ENCODE measurements at regions not wholly inside any gene's neighbourhood (a gene's known extent, or its start where the extent isn't known, plus 50 kb on each side); places are given as distances from the start of the nearest gene placed in this dataset.
"Not testable (repeated sequence)": the region's sequence is repeated elsewhere in the genome, so short reads cannot be mapped to it uniquely, and the experiment has no call there.

GRCh38 chr3:20310629-20311028 lies 124.6 kb upstream of the SGO1 start:
- no peak for DNase-seq (ENCODE audit: extremely low read depth in 1 of 2, low read depth in 1 of 2)

- no peak for DNase-seq (ENCODE audit: extremely low read depth in 1 of 2, low read depth in 1 of 2)
Observed at GRCh38 chr3:20307383-20307782, 121.4 kb upstream of the SGO1 start.

- DNase-seq (ENCODE audit: extremely low read depth in 1 of 2, low read depth in 1 of 2), result no peak
Observed at GRCh38 chr3:20305647-20306046, 119.6 kb upstream of the SGO1 start.

DNA sequence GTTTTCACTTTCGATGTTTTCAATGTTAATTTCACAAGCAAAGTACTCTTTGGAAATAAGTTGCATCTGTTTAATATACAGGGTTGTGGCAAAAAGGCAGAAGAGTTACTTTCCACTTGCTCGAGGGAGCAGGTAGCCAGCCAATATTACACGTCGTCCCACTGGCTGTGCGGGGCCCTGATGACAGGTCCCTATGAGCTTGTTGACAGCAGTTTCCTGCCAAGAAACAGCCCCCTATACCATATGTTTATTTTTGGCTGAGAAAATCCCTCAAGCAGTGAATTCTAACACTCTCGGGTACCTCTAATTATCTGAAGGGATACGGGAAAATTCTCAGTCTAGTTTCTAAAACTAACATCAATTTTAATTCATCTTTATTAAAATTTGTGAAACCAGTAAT lies 116.8 kb upstream of the SGO1 start:
- DNase-seq (ENCODE audit: extremely low read depth in 1 of 2, low read depth in 1 of 2), result no peak

DNA sequence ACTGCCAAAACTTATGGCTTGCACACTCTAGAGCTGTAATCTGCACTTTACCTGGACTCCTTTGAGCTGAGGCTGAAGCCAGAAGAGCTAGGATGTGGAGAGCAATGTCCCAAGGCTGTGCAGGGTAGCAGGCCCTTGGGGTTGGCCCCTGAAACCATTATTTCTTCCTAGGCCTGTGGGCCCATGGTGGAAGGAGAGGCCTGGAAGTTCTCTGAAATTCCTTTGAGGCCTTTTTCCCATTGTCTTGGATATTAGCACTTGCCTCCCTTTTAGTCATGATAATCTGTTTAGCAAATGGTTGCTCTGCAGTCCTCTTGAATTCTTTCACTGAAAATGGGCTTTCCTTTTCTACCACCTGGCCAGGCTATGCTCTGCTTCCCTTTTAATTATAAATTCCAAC lies 102.0 kb upstream of the SGO1 start:
- no peak for DNase-seq (ENCODE audit: extremely low read depth in 1 of 2, low read depth in 1 of 2)

DNA sequence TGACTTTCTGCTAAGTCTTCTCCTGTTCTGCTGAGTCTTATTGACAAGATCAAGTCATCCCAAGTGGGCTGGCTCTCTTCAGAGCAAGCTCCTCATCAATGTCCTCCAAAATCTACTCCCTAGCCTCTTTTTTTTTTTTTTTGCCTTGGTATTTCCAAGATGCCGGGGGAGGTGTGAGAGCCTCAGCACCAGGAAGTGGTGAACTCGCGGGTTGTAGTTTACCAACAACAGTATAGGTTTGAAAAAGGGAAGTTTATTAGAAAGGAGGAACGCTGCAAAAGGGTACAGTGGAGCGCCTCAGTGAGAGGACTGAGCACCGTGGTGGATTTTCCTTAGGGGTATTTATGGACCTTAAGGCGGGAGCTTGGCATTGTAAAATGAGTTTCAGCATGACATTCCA lies 94.3 kb upstream of the SGO1 start:
- DNase-seq (ENCODE audit: extremely low read depth in 1 of 2, low read depth in 1 of 2), result no peak

GRCh38 chr3:20265977-20266376 lies 80.0 kb upstream of the SGO1 start:
- not testable (repeated sequence) for DNase-seq (ENCODE audit: extremely low read depth in 1 of 2, low read depth in 1 of 2)

GRCh38 chr3:20264900-20265567 lies 79.0 kb upstream of the SGO1 start:
- no peak for DNase-seq (ENCODE audit: extremely low read depth in 1 of 2, low read depth in 1 of 2)

- DNase-seq (ENCODE audit: extremely low read depth in 1 of 2, low read depth in 1 of 2), result no peak
Observed at GRCh38 chr3:20258371-20258770, 72.4 kb upstream of the SGO1 start.

- DNase-seq (ENCODE audit: extremely low read depth in 1 of 2, low read depth in 1 of 2), result no peak
Observed at GRCh38 chr3:20256144-20256543, 70.1 kb upstream of the SGO1 start.

DNA sequence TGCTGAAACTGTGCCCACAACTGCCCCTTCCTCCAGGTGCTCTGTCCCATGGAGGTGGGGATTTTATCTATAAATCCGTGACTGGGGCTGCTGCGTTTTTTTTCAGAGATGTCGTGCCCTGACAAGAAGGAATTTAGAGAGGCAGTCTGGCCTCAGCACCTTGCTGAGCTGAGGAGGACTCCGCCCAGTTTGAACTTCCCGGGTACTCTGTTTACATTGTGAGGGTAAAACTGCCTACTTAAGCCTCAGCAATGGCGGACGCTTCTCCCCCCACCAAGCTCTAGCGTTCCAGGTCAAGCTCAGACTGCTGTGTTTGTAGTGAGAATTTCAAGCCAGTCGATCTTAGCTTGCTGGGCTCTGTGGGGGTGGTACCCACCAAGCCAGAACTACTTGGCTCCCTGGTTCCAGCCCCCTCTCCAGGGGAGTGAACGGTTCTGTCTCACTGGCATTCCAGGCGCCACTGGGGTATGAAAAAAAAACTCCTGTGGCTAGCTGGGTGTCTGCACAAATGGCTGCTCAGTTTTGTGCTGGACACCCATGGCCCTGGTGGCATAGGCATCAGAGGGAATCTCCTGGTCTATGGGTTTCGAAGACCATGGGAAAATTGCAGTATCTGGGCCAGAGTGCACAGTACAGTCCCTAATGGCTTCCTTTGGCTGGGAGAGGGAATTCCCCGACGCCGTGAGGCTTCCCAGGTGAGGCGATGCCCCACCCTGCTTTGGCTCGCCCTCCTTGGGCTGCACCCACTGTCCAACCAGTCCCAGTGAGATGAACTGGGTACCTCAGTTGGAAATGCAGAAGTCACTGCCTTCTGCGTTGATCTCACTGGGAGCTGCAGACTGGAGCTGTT lies 68.5 kb upstream of the SGO1 start:
- DNase-seq (ENCODE audit: extremely low read depth in 1 of 2, low read depth in 1 of 2), result no peak

- no peak for DNase-seq (ENCODE audit: extremely low read depth in 1 of 2, low read depth in 1 of 2)
Observed at GRCh38 chr3:20250786-20251185, 64.8 kb upstream of the SGO1 start.

- no peak for DNase-seq (ENCODE audit: extremely low read depth in 1 of 2, low read depth in 1 of 2)
Observed at GRCh38 chr3:20250314-20250713, 64.3 kb upstream of the SGO1 start.

GRCh38 chr3:20246662-20247061 lies 60.7 kb upstream of the SGO1 start:
- no peak for DNase-seq (ENCODE audit: extremely low read depth in 1 of 2, low read depth in 1 of 2)

DNA sequence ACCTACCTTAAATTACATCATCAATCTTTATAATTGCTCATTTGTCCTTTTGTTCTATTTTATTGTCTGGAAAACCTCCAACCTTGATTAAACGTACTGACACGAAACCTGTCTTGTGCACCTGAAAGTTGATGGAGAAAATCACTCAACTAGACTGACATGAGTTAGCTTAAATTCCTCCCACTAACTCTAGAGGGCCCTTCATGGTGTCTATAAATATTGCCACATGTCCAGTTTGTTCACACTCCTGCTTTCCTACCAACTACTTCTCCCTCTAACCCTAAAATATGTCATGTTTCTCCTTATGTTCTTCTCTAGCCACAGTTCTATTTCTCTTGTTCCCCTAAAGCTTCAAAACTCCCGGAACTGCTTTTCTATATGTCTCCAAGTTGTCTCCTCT lies 59.8 kb upstream of the SGO1 start:
- no peak for DNase-seq (ENCODE audit: extremely low read depth in 1 of 2, low read depth in 1 of 2)

GRCh38 chr3:20240154-20240883 lies 54.3 kb upstream of the SGO1 start:
- no peak for DNase-seq (ENCODE audit: extremely low read depth in 1 of 2, low read depth in 1 of 2)

DNA sequence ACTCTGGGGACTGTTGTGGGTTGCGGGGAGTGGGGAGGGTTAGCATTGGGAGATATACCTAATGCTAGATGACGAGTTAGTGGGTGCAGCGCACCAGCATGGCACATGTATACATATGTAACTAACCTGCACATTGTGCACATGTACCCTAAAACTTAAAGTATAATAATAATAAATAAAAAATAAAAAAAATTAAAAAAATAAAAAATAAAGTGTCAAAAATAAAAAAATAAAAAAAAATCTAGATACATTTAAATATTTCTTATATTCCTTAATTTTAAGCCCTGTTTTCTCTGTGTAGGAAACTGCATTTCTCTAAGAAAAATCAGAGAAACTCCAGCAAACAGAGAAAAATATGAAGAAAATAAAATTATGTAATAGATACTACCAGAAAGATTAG lies 52.2 kb upstream of the SGO1 start:
- not testable (repeated sequence) for DNase-seq (ENCODE audit: extremely low read depth in 1 of 2, low read depth in 1 of 2)

DNA sequence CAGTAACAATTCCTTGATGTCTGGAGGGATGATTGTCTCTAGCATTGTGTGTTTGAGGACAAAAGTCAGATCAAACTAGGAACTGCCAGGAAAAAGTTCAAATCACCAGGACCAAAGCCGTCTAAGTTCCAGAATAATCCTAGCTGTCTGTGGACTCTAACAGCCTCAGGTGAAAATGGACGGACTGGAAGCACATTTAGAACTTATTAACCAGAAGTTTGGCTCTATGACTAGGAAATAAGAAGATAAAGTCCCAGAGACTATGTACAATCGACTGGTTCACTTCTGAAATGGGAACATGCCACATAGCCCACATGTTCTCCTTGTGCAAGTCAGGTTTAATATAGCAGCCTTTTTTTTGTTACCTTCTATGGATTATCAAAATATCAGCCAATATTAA lies 50.6 kb upstream of the SGO1 start:
- no peak for DNase-seq (ENCODE audit: extremely low read depth in 1 of 2, low read depth in 1 of 2)
